Keratinocyte (primary cell): ENCODE measurements at regions not wholly inside any gene's neighbourhood (a gene's known extent, or its start where the extent isn't known, plus 50 kb on each side); places are given as distances from the start of the nearest gene placed in this dataset.

Experiments used
- DNase-seq: peaks from one replicate; pipeline ENCODE4 v3.0.0-alpha.2; 2011; ENCODE audit warnings: low read depth, missing footprints, low spot score
- FAIRE-seq: peaks from 2 replicates; lab custom pipeline; 2011; peaks lifted over from hg19 to GRCh38; lab: Jason Lieb, UNC
- H2AFZ ChIP-seq: 2 replicates; pipeline ENCODE4 v1.6.0; 2012; ENCODE audit warnings: low read length, control low read depth, inconsistent platforms; ENCODE audit not compliant: control insufficient read depth
- H3K27ac ChIP-seq: 2 replicates; pipeline ENCODE4 v1.5.1; 2011; ENCODE audit warnings: low read length; ENCODE audit not compliant: control insufficient read depth, insufficient read depth
- H3K27me3 ChIP-seq: 3 replicates; pipeline ENCODE4 v1.6.0; 2011; ENCODE audit warnings: low read length; ENCODE audit not compliant: control insufficient read depth, insufficient read depth; ENCODE audit errors: extremely low read depth
- H3K36me3 ChIP-seq, 2 experiments: 2 replicates in 1 of 2; 3 replicates in 1 of 2; pipeline ENCODE4 v1.5.1; 2011; ENCODE audit warnings: low read length in 2 of 2, mild to moderate bottlenecking in 1 of 2; ENCODE audit not compliant: control insufficient read depth in 2 of 2, insufficient read depth in 2 of 2; ENCODE audit errors: extremely low read depth in 1 of 2
- H3K4me1 ChIP-seq: 3 replicates; pipeline ENCODE4 v1.5.1; 2011; ENCODE audit warnings: low read length; ENCODE audit not compliant: control insufficient read depth, insufficient read depth; ENCODE audit errors: extremely low read depth
- H3K4me2 ChIP-seq: 3 replicates; pipeline ENCODE4 v1.6.0; 2011; ENCODE audit warnings: low read depth, low read length; ENCODE audit not compliant: control insufficient read depth, insufficient read depth; ENCODE audit errors: extremely low read depth
- H3K4me3 ChIP-seq, 3 experiments: fragments of 200-600 bp in 1 of 3; sonication (generic) in 1 of 3; 2 replicates in 2 of 3; 3 replicates in 1 of 3; pipeline ENCODE4 v1.5.1; 2011 to 2016; ENCODE audit warnings: low read length in 3 of 3, mild to moderate bottlenecking in 3 of 3, control low read depth in 2 of 3, inconsistent platforms in 1 of 3, low read depth in 1 of 3, mixed read lengths in 1 of 3, mixed run types in 1 of 3, moderate library complexity in 1 of 3; ENCODE audit not compliant: control insufficient read depth in 2 of 3, insufficient read depth in 2 of 3; ENCODE audit errors: extremely low read depth in 1 of 3
- H3K79me2 ChIP-seq: 2 replicates; pipeline ENCODE4 v1.6.0; 2012; ENCODE audit warnings: low read length; ENCODE audit not compliant: control insufficient read depth, insufficient read depth
- H3K9ac ChIP-seq: 3 replicates; pipeline ENCODE4 v1.6.0; 2011; ENCODE audit warnings: low read length; ENCODE audit not compliant: control insufficient read depth, insufficient read depth; ENCODE audit errors: extremely low read depth
- H3K9me1 ChIP-seq: 3 replicates; pipeline ENCODE4 v1.6.0; 2011; ENCODE audit warnings: low read length; ENCODE audit not compliant: control insufficient read depth, insufficient read depth; ENCODE audit errors: extremely low read depth
- H3K9me3 ChIP-seq: 2 replicates; pipeline ENCODE4 v1.5.1; 2012; ENCODE audit warnings: low read depth, low read length; ENCODE audit not compliant: control insufficient read depth
- H4K20me1 ChIP-seq: 3 replicates; pipeline ENCODE4 v1.6.0; 2011; ENCODE audit warnings: low read length; ENCODE audit not compliant: control insufficient read depth, insufficient read depth; ENCODE audit errors: extremely low read depth
- CTCF ChIP-seq, 3 experiments: IDR thresholded peaks in 1 of 3; conservative IDR thresholded peaks in 1 of 3; optimal IDR thresholded peaks in 1 of 3; 2 replicates in 2 of 3; 3 replicates in 1 of 3; pipeline versions ENCODE3 to v1.5.1; 2011; ENCODE audit warnings: low read length in 3 of 3, mild to moderate bottlenecking in 3 of 3, moderate library complexity in 2 of 3, control low read depth in 1 of 3, inconsistent platforms in 1 of 3; ENCODE audit not compliant: insufficient read depth in 2 of 3; ENCODE audit errors: extremely low read depth in 1 of 3
- EZH2 ChIP-seq: IDR thresholded peaks from one replicate; pipeline ENCODE4 v1.6.1; 2012; ENCODE audit warnings: inconsistent platforms, mild to moderate bottlenecking, low read length, moderate library complexity
- dilution Hi-C: fragments of 300-500 bp; cut with MboI; formaldehyde crosslinking; loops from one replicate; pipeline ENCODE4 v1.7.0; 2020; ENCODE audit warnings: low sequenced_read_pairs; ENCODE audit not compliant: extremely low pct_ligation_motif_present

GRCh38 chr2:221176667-221177066 is 395.4 kb downstream of the EPHA4 start:
- no peak overlapping the region for H3K9ac ChIP-seq
- H3K9me3 ChIP-seq, result no peaks in the 10 kb centered on the region
- dilution Hi-C loops, result no loop called here
- no peak for DNase-seq
- no peaks in the 10 kb centered on the region for H3K27me3 ChIP-seq
- no peak overlapping the region for H3K27ac ChIP-seq
- H3K9me1 ChIP-seq, result no peaks in the 10 kb centered on the region
- H2AFZ ChIP-seq, result no peak overlapping the region
- no peaks in the 10 kb centered on the region for H3K79me2 ChIP-seq
- H3K4me2 ChIP-seq, result no peak overlapping the region
- FAIRE-seq, result no peak
- H3K4me1 ChIP-seq, result no peaks in the 10 kb centered on the region
- no peak overlapping the region for H3K4me3 ChIP-seq
- no peaks in the 10 kb centered on the region for H4K20me1 ChIP-seq
- TF ChIP-seq EZH2 (no peak), CTCF (optimal IDR thresholded peaks at IDR 0.05 in 1 of 3, IDR thresholded peaks at IDR 0.05 in 1 of 3, conservative IDR thresholded peaks at IDR 0.05 in 1 of 3; ENCODE audit: extremely low read depth in 1 of 3, insufficient read depth in 2 of 3, low read length in 3 of 3) (no peak)
- no peaks in the 10 kb centered on the region for H3K36me3 ChIP-seq

- dilution Hi-C loops, result no loop called here
- Histone ChIP-seq H3K4me1 (no peaks in the 10 kb centered on the region), H3K27me3 (no peaks in the 10 kb centered on the region), H3K4me3 (no peak overlapping the region), H3K27ac (no peak overlapping the region), H3K9ac (no peak overlapping the region), H2AFZ (no peak overlapping the region), H3K9me3 (no peaks in the 10 kb centered on the region), H4K20me1 (no peaks in the 10 kb centered on the region), H3K36me3 (no peaks in the 10 kb centered on the region), H3K79me2 (no peaks in the 10 kb centered on the region), H3K9me1 (no peaks in the 10 kb centered on the region), H3K4me2 (no peak overlapping the region)
- FAIRE-seq (no peak), DNase-seq (no peak)
- TF ChIP-seq EZH2, result no peak
- no peak for TF ChIP-seq CTCF (optimal IDR thresholded peaks at IDR 0.05 in 1 of 3, IDR thresholded peaks at IDR 0.05 in 1 of 3, conservative IDR thresholded peaks at IDR 0.05 in 1 of 3; ENCODE audit: extremely low read depth in 1 of 3, insufficient read depth in 2 of 3, low read length in 3 of 3)
Measured at GRCh38 chr2:221178139-221178538, 394.0 kb downstream of the EPHA4 start.
